Putamen (tissue), 1 donor: ENCODE measurements at regions not wholly inside any gene's neighbourhood (a gene's known extent, or its start where the extent isn't known, plus 50 kb on each side); places are given as distances from the start of the nearest gene placed in this dataset.

ENCODE experiments used
- DNase-seq: peaks from one replicate; pipeline ENCODE4 v3.0.0-alpha.2; 2016; ENCODE audit warnings: low spot score

DNA sequence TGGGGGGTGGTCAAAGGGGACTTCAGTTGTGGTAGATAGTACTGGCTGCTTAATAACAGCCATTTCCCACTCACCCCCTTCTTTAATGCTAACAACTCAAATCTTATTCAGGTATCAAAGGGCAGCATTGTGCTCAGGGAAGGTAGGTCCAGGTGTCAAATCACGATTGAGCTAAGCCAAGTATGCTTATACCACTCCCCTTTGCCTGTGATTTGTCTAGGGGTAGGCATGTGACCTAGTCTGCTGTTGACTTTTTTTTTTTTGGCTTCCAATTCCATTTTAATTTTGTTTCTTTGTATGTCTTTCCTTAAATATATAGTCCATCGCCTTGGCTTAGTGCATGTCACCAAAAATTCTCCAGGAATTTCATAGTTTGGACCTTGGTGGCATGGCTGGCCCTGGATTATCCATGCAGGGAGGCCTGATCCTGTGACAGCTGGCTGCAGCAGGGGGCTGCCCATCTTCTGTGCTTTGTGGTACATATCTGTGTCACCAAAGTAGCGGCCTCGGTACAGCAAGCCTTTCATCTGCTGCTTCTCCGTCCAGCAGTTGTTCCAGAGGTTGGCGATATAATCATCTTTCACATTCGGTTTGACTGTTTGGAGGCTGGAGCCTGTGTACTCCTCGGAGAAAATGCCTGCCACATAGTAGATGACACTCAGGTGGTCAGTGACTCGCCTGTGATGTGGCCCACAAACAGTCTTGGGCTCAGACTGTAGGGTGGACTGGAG, 68.1 kb upstream of the SPRED2 start:
- no peak for DNase-seq

DNA sequence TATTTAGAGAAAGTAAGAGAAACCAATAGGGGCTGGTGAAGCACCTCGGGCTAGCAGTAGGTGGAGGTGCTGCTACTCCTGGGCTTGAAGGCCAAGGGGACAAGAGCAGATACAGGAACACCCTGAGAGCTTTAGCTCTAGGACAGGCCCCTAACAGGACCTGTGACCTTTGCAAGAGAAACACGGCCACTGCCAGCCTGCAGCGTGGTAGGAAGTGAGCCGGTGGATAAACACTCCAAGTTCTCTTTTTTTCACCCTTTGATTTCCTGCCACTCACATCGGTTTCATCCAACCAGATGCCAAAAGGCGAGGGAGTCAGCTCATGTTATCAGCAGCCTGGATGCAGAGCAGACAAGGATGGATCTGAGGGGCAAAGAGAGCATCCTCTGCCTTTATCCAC, 66.8 kb upstream of the SPRED2 start:
- DNase-seq, result no peak

DNA sequence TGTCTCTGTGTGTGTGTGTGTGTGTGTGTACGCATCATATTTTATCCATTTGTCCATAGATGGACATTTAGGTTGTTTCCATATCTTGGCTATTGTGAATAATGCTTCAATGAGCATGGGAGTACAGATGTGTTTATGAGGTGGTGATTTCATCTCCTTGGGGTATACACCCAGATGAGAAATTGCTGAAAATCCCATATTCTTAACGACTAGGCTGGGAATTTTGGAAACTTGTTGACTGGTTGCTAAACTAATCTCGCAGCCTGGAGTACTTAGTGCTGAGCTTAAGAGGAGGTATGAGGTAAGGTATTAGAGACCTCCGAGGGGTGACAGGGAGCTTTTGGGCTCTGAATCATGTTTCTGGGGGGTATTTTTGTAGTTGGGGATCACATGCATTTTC, 66.0 kb upstream of the SPRED2 start:
- no peak for DNase-seq

DNA sequence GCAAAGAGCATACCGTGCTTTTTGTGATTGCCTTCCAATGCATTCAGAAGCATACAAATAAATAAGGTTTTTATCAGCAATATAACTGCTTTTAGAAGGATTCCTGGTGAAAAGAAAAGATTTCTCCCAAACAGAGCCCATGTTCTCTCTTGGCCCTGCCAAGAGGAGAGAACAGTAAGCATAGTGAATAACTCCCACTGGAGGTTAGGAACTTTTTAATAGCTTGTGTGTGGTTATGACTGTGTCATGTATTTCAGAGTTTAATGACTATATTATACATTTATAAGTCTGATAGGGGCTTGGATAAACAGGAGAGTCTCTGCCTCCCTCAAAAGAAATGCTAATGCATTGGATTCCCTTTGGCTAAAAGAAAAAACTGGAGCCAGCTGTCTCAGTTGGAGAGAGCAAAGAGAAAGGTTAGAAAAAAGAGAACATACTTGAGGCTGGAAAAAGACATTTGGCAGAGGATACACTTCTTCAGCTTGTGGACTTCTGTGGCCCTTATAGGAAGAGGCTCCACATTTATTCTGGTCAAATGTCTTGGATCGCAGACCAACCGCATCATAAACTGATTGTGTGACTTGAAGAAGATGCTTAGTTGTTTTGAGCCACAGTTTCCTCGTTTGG, 63.0 kb upstream of the SPRED2 start:
- no peak for DNase-seq

DNA sequence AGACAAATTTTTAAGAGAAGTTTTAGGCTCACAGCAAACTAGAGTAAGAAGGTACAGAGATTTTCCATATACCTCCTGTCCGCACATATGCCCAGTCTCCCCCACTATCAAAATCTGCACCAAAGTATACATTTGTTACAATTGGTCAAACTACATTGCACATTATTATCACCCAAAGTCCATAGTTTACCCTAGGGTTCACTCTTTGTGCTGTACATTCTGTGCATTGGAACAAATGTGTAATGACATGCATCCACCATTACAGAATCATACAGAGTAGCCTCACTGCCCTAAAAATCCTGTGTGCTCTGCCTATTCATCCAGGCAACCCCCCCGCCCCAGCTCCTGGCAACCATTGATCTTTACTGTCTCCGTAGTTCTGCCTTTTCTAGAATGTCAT, 61.7 kb upstream of the SPRED2 start:
- DNase-seq, result no peak

DNA sequence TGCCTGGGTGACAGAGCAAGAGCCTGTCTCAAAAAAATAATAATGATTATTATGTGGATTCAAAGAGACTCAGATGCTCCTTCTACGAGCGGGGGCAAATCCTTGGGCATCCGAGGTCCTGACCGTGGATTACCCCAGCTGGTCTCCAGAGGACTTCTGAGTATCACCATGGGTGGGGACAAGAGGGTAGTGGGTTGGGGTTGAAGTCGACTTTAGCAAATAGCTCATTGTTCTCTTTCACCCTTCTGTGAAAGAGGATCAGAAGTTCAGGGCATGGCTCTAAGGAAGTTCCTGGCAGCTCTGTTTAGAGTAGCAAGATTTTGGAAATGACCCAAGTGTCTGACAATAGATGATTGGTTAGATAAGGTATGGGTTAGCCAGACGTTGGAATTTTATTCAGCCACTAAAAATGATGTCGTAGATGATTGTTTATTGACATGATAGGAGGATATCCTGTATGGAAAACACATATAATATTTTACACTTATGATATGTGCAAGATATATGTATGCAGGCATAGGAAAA, 59.0 kb upstream of the SPRED2 start:
- no peak for DNase-seq

DNA sequence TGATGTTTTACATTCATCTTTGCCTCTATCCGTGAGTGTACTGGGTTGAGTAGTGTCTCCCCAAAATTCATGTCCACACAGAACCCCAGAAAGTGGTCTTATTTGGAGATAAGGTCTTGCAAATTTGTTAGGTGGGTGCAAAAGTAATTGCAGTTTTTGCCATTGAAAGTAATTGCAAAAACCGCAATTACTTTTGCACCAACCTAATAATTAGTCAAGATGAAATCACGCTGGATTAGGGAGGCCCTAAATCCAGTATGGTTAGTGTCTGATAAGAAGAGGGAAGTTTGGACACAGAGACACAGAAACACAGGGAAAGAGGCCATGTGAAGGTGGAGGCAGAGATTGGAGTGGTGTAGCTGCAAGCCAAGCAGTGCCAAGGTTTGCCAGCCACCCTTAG, 57.8 kb upstream of the SPRED2 start:
- DNase-seq, result no peak

DNA sequence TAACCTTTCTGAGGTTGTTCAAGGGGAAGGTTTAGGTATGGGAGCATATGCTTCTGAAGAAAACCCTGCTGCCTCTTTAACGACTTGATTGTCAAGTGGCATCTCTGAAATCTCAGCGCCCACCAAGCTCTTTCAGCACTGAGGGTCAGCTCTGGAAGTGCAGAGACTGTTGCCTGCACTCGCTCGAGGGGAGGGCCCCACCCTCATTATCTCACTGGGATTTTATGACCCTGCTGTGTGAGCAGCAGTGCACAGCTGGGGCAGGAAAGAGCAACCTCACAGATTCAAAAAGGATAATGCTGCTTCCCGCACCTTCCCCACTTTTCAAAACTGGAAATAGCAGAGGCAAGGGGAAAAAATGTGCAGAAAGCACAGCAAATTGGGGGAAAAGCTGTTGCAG, 56.9 kb upstream of the SPRED2 start:
- no peak for DNase-seq

DNA sequence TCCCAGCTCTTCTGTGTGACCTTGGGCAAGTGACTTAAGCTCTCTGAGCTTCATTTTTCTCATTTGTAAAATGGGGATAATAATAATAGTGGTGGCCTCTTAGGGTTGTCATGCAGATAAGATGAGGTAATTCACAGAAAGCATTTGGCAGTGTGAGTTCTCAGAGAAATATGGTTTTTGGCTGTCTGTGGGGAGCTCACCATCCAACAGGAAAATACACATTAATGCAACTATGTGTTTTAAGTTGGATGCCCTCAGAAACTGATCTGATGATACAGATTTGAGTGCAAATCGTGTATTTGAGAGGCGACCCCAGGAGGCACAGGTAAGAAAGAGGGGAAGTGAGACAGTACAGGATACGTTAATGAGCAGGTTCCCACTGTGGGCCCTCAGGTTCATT, 56.1 kb upstream of the SPRED2 start:
- DNase-seq, result no peak

DNA sequence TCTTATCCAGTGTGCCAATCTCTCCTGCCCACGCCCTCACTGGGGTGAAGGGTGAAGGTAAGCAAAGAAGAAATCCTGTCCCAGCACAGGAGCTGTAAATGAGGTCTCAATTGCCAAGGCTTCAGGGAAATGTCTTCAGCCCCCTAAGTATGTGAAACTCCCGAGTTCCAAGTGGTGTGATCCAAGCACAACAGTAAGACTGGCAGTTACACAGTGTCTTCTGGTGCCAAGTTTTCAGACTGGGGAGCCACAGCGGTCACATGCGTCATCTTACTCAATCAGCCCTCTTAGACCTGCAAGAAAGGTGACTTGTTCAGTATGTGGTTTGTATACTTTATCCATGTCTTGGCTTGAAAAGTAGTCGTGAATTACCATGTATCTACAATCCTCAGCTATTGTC, 55.0 kb upstream of the SPRED2 start:
- DNase-seq, result no peak

DNA sequence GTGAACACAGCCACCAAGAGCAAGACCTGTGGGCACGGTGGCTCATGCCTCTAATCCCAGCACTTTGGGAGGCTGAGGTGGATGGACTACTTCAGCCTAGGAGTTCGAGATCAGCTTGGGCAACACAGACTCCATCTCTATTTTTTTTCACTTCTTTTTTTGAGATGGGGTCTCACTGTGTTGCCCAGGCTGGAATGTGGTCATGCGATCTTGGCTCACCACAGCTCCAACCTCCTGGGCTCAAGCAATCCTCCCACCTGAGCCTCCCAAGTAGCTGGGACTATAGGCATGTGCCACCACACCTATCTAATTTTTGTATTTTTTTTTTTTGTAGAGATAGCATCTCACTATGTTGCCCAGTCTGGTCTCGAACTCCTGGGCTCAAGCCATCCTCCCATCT, 54.4 kb upstream of the SPRED2 start:
- DNase-seq, result no peak

DNA sequence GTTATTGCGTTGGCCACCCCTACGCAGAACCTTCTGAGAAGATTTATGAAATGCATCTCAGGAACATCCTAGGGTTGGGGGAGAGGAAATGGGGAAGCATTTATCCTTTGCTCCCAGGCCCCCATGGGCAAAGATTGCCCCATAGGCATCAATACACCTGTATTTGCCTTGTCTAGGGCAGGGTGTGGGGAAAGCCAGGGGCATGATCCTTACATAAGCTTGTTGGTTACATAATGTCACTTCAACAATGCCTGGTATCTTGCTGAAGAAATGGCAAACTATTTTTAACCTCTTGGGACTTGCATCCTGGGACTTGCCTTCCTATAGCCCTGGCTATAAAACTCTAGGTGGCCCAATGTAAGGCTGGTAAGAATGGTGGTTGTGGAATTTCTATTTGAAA, 53.9 kb upstream of the SPRED2 start:
- no peak for DNase-seq

DNA sequence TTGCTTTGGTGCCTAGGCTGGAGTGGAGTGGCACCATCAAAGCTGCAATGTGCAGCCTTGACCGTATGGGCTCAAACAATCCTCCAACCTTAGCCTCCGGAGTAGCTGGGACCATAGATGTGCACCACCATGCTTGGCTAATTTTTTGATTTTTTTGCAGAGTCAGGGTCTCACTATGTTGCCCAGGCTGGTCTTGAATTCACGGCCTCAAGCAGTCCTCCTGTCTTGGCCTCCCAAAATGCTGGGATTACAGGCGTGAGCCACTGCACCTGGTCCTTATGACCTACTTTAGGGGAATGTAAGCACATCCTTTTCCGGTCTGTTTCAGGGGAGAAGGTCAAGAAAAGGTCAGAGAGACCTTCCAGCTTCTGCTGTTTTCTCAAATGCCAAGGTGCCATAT, 53.4 kb upstream of the SPRED2 start:
- no peak for DNase-seq

DNA sequence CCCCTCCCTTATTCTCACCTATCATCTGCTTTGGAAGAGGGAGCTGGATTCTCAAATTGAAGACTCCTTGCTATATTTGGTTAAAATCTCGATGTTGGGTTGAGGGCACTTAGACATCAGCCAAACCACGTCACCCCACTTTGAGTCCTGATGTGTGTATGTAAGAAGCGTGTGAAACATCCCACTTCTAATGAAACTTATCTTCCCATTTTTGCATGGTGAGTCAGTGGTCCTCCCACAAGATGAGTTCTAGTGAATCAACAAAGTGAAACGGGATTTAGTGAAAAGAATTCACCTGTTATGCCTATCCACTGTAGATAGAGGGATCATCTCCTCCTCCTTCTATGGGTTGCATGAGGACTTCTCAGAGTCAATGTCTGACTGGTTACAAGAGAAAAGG, 51.4 kb upstream of the SPRED2 start:
- DNase-seq, result no peak

DNA sequence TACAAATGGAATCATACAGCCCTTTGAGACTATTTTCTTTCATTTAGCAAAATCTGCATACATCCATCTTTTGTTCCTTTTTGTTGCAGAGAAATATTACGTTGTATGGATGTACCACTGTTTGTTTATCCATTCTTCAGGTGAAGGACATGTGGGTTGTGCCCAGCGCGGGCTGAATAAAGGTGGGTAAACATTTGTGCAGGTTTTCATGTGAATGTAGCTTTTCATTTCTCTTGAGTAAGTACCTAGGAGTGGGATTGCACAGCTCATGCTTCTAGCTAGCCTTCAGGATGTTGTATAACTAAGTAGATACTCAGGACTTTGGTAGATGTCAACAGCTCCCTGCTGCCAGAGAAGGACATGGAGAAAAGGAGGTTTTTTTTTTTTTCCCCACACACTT, 50.6 kb upstream of the SPRED2 start:
- no peak for DNase-seq
